Brain microvascular endothelial cell (primary cell): ENCODE measurements at regions not wholly inside any gene's neighbourhood (a gene's known extent, or its start where the extent isn't known, plus 50 kb on each side); places are given as distances from the start of the nearest gene placed in this dataset.

Source experiments
- DNase-seq: peaks from one replicate; pipeline ENCODE4 v3.0.0-alpha.2; 2020
- H3K27ac ChIP-seq: fragments of 250-450 bp; sonication (Bioruptor Pico); 2 replicates; pipeline ENCODE4 v1.5.1; 2020; ENCODE audit warnings: mild to moderate bottlenecking, moderate library complexity
- H3K27me3 ChIP-seq: fragments of 250-450 bp; sonication (Bioruptor Pico); replicated peaks from 2 replicates; pipeline ENCODE4 v1.5.1; 2020; ENCODE audit warnings: mild to moderate bottlenecking
- H3K36me3 ChIP-seq: fragments of 250-450 bp; sonication (Bioruptor Pico); replicated peaks from 2 replicates; pipeline ENCODE4 v1.5.1; 2020; ENCODE audit warnings: mild to moderate bottlenecking
- H3K4me3 ChIP-seq: 2 replicates; pipeline ENCODE4 v1.5.1; 2011; ENCODE audit warnings: low read depth, mild to moderate bottlenecking, control low read depth, low read length, moderate library complexity
- CTCF ChIP-seq: IDR thresholded peaks from 2 replicates; pipeline ENCODE4 v1.5.1; 2011; ENCODE audit warnings: low read depth, mild to moderate bottlenecking, moderate library complexity, low read length, control low read depth, inconsistent platforms; ENCODE audit errors: missing control alignments
- in situ Hi-C: cut with HindIII; loops from 2 replicates; pipeline ENCODE4 v1.10.0; 2017; ENCODE audit warnings: low sequenced_read_pairs, low pct_ligation_motif_present

- no peak overlapping the region for H3K27ac ChIP-seq
- in situ Hi-C loops = no loop called here
- TF ChIP-seq CTCF = no peak
- DNase-seq = no peak
- no peak overlapping the region for H3K4me3 ChIP-seq
- no peaks in the 10 kb centered on the region for H3K27me3 ChIP-seq
- H3K36me3 ChIP-seq = no peaks in the 10 kb centered on the region
Observed at GRCh38 chr4:162557516-162558106, 393.8 kb upstream of the FSTL5 start.

DNA sequence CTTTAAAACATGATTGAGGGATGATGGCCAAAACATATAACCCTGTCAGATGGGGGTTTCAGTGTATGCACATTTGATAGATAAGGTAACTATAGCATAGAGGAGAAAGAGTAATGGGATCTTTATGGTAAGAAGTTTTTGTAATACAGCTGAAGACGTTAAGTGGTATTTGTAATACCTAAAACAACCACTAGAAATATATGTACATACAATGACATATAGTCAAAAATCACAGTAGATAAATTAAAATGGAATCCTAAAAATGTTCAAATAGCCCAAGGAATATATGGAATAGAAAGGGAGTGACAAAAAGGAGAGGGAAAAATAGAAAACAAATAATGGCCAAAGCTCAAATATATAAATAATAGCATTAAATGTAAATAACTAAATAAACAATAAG, 371.3 kb upstream of the FSTL5 start:
- H3K36me3 ChIP-seq = no peaks in the 10 kb centered on the region
- H3K27me3 ChIP-seq = no peaks in the 10 kb centered on the region
- in situ Hi-C loops = no loop called here
- no peak for DNase-seq
- no peak overlapping the region for H3K27ac ChIP-seq
- TF ChIP-seq CTCF = no peak
- no peak overlapping the region for H3K4me3 ChIP-seq

GRCh38 chr4:162523171-162523570, 359.4 kb upstream of the FSTL5 start:
- no peak for DNase-seq
- Histone ChIP-seq H3K27ac (no peak overlapping the region), H3K27me3 (no peaks in the 10 kb centered on the region), H3K36me3 (no peaks in the 10 kb centered on the region), H3K4me3 (no peak overlapping the region)
- in situ Hi-C loops = no loop called here
- TF ChIP-seq CTCF = no peak

DNA sequence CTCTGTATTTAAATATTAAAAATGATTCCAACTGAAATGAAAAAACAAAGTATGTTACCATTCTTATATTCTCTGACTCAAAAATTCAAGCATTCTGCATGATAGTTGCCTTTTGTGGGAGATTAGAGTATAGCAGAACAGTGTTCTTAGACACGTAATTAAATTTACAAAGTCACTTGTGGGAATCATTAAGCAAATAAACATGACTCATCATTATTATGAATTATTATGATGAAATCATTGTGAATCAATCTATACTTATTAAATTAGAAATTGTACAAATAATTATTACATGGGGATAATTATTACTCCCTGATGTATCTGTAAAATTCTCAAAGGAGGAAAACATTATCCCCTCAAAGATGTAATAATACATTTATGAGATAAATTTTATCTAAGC, 358.9 kb upstream of the FSTL5 start:
- DNase-seq = no peak
- H3K36me3 ChIP-seq = no peaks in the 10 kb centered on the region
- in situ Hi-C loops = no loop called here
- no peak for TF ChIP-seq CTCF
- no peaks in the 10 kb centered on the region for H3K27me3 ChIP-seq
- H3K4me3 ChIP-seq = no peak overlapping the region
- no peak overlapping the region for H3K27ac ChIP-seq

GRCh38 chr4:162510937-162511336, 347.1 kb upstream of the FSTL5 start:
- TF ChIP-seq CTCF = no peak
- in situ Hi-C loops = no loop called here
- H3K36me3 ChIP-seq = no peaks in the 10 kb centered on the region

GRCh38 chr4:162510115-162510514, 346.3 kb upstream of the FSTL5 start:
- H3K4me3 ChIP-seq = no peak overlapping the region
- TF ChIP-seq CTCF = no peak
- H3K27ac ChIP-seq = no peak overlapping the region
- no peaks in the 10 kb centered on the region for H3K27me3 ChIP-seq
- in situ Hi-C loops = no loop called here
- H3K36me3 ChIP-seq = no peaks in the 10 kb centered on the region
- no peak for DNase-seq

More at GRCh38 chr4:162510937-162511336, 347.1 kb upstream of the FSTL5 start:
- no peak overlapping the region for H3K4me3 ChIP-seq
- H3K27ac ChIP-seq = no peak overlapping the region
- no peaks in the 10 kb centered on the region for H3K27me3 ChIP-seq
- no peak for DNase-seq
